Mucosa of rectum (tissue), 2 donors: ENCODE measurements at regions not wholly inside any gene's neighbourhood (a gene's known extent, or its start where the extent isn't known, plus 50 kb on each side); places are given as distances from the start of the nearest gene placed in this dataset.

ENCODE experiments used
- H3K27ac ChIP-seq, 2 donors: one replicate each; pipeline ENCODE4 v1.7.0; 2013; ENCODE audit warnings: inconsistent platforms in 2 of 2, low read depth in 2 of 2, low read length in 2 of 2
- H3K27me3 ChIP-seq, 2 donors: one replicate each; pipeline ENCODE4 v1.7.0; 2013; ENCODE audit warnings: low read length in 2 of 2; ENCODE audit not compliant: control insufficient read depth in 2 of 2, insufficient read depth in 2 of 2
- H3K36me3 ChIP-seq, 2 donors: one replicate each; pipeline ENCODE4 v1.7.0; 2013; ENCODE audit warnings: low read length in 2 of 2; ENCODE audit not compliant: control insufficient read depth in 2 of 2, insufficient read depth in 2 of 2
- H3K4me1 ChIP-seq, 2 donors: one replicate each; pipeline ENCODE4 v1.7.0; 2013; ENCODE audit warnings: low read length in 2 of 2, mild to moderate bottlenecking in 1 of 2; ENCODE audit not compliant: control insufficient read depth in 2 of 2, insufficient read depth in 2 of 2
- H3K4me3 ChIP-seq, 2 donors: one replicate each; pipeline ENCODE4 v1.7.0; 2013; ENCODE audit warnings: low read length in 2 of 2
- H3K9ac ChIP-seq, 2 donors: one replicate each; pipeline ENCODE4 v1.7.0; 2013; ENCODE audit warnings: low read length in 2 of 2, low read depth in 1 of 2, mild to moderate bottlenecking in 1 of 2
- H3K9me3 ChIP-seq, 2 donors: one replicate each; pipeline ENCODE4 v1.7.0; 2013; ENCODE audit warnings: low read length in 2 of 2; ENCODE audit not compliant: control insufficient read depth in 2 of 2
- donor health status: healthy.
- donor health status: Normal muscosa, but diverticular disease.

- no peak overlapping the region for H3K9ac ChIP-seq
- no peak overlapping the region for H3K4me3 ChIP-seq
- no peak overlapping the region for H3K27ac ChIP-seq
- no peaks in the 10 kb centered on the region for H3K36me3 ChIP-seq
- H3K4me1 ChIP-seq = no peaks in the 10 kb centered on the region
- H3K9me3 ChIP-seq = no peaks in the 10 kb centered on the region
- H3K27me3 ChIP-seq = no peaks in the 10 kb centered on the region
Measured at GRCh38 chr7:131218727-131219128, 108.9 kb upstream of the MKLN1 start.

- Histone ChIP-seq H3K4me1 (no peaks in the 10 kb centered on the region), H3K27ac (peak overlapping the region; percentile 42 to 44), H3K4me3 (no peak overlapping the region), H3K27me3 (no peaks in the 10 kb centered on the region), H3K36me3 (no peaks in the 10 kb centered on the region), H3K9ac (no peak overlapping the region), H3K9me3 (no peaks in the 10 kb centered on the region)
Measured at GRCh38 chr7:131219312-131220041, 108.2 kb upstream of the MKLN1 start.

- H3K27me3 ChIP-seq = no peaks in the 10 kb centered on the region
- H3K36me3 ChIP-seq = no peaks in the 10 kb centered on the region
- peaks cover 7 to 9% of the 10 kb centered on the region in 2 donors for H3K4me1 ChIP-seq
- no peak overlapping the region for H3K4me3 ChIP-seq
- no peaks in the 10 kb centered on the region for H3K9me3 ChIP-seq
- H3K9ac ChIP-seq = no peak overlapping the region
- no peak overlapping the region for H3K27ac ChIP-seq
Measured at GRCh38 chr7:131221061-131221460, 106.6 kb upstream of the MKLN1 start.

GRCh38 chr7:131222171-131222570, 105.5 kb upstream of the MKLN1 start:
- H3K36me3 ChIP-seq = no peaks in the 10 kb centered on the region
- no peak overlapping the region for H3K4me3 ChIP-seq
- H3K27me3 ChIP-seq = no peaks in the 10 kb centered on the region
- no peak overlapping the region for H3K27ac ChIP-seq
- no peak overlapping the region for H3K9ac ChIP-seq
- peaks cover 12 to 16% of the 10 kb centered on the region in 2 donors for H3K4me1 ChIP-seq
- H3K9me3 ChIP-seq = no peaks in the 10 kb centered on the region

GRCh38 chr7:131223151-131223550, 104.5 kb upstream of the MKLN1 start:
- no peaks in the 10 kb centered on the region for H3K9me3 ChIP-seq
- no peaks in the 10 kb centered on the region for H3K36me3 ChIP-seq
- no peak overlapping the region for H3K4me3 ChIP-seq
- peaks cover 12 to 16% of the 10 kb centered on the region in 2 donors for H3K4me1 ChIP-seq
- H3K9ac ChIP-seq = no peak overlapping the region
- no peak overlapping the region for H3K27ac ChIP-seq
- no peaks in the 10 kb centered on the region for H3K27me3 ChIP-seq

GRCh38 chr7:131224996-131225395, 102.7 kb upstream of the MKLN1 start:
- no peaks in the 10 kb centered on the region for H3K27me3 ChIP-seq
- no peak overlapping the region for H3K4me3 ChIP-seq
- peaks cover 12 to 16% of the 10 kb centered on the region in 2 donors for H3K4me1 ChIP-seq
- H3K9me3 ChIP-seq = no peaks in the 10 kb centered on the region
- H3K36me3 ChIP-seq = no peaks in the 10 kb centered on the region
- H3K9ac ChIP-seq = peak overlapping the region in 1 of 2 donors; percentile 22
- peak overlapping the region; percentile 75 to 79 for H3K27ac ChIP-seq

- Histone ChIP-seq H3K9me3 (no peaks in the 10 kb centered on the region), H3K27ac (peak overlapping the region; percentile 75 to 79), H3K36me3 (no peaks in the 10 kb centered on the region), H3K4me3 (peak overlapping the region in 1 of 2 donors; percentile 47), H3K4me1 (peaks cover 12 to 16% of the 10 kb centered on the region in 2 donors), H3K9ac (peak overlapping the region in 1 of 2 donors; percentile 22), H3K27me3 (no peaks in the 10 kb centered on the region)
Measured at GRCh38 chr7:131225619-131226513, 101.8 kb upstream of the MKLN1 start.

GRCh38 chr7:131226514-131226865, 101.2 kb upstream of the MKLN1 start:
- H3K4me3 ChIP-seq = peak overlapping the region in 1 of 2 donors; percentile 47
- no peak overlapping the region for H3K9ac ChIP-seq
- no peaks in the 10 kb centered on the region for H3K36me3 ChIP-seq
- no peaks in the 10 kb centered on the region for H3K27me3 ChIP-seq
- peak overlapping the region; percentile 75 to 79 for H3K27ac ChIP-seq
- no peaks in the 10 kb centered on the region for H3K9me3 ChIP-seq
- peaks cover 12 to 16% of the 10 kb centered on the region in 2 donors for H3K4me1 ChIP-seq

GRCh38 chr7:131231381-131232220, 96.1 kb upstream of the MKLN1 start:
- peak overlapping the region; percentile 29 to 36 for H3K4me3 ChIP-seq
- peak overlapping the region in 1 of 2 donors; percentile 29 for H3K9ac ChIP-seq
- H3K36me3 ChIP-seq = no peaks in the 10 kb centered on the region
- peak overlapping the region; percentile 59 to 65 for H3K27ac ChIP-seq
- no peaks in the 10 kb centered on the region for H3K9me3 ChIP-seq
- H3K4me1 ChIP-seq = peaks cover under 1 to 3% of the 10 kb centered on the region in 2 donors
- H3K27me3 ChIP-seq = no peaks in the 10 kb centered on the region
